CD14-positive monocyte (primary cell): ENCODE measurements at regions not wholly inside any gene's neighbourhood (a gene's known extent, or its start where the extent isn't known, plus 50 kb on each side); places are given as distances from the start of the nearest gene placed in this dataset.

Experiments used
- DNase-seq, 3 donors: peaks; one replicate each; pipeline ENCODE4 v3.0.0-alpha.2; 2011 to 2022
- H2AFZ ChIP-seq: 2 replicates; pipeline ENCODE4 v1.6.0; 2012; ENCODE audit warnings: mild to moderate bottlenecking, low read depth, low read length, inconsistent platforms; ENCODE audit not compliant: insufficient read depth, poor library complexity, severe bottlenecking
- H3K27ac ChIP-seq, 2 donors: 1 replicate in 1 of 2; 2 replicates in 1 of 2; pipeline ENCODE4 v1.5.1; 2012 to 2013; ENCODE audit warnings: low read length in 2 of 2, control low read depth in 1 of 2, inconsistent platforms in 1 of 2, low read depth in 1 of 2, mild to moderate bottlenecking in 1 of 2
- H3K27me3 ChIP-seq, 2 donors: one replicate each; pipeline versions ENCODE4 v1.6.0 to v1.6.1; 2011 to 2013; ENCODE audit warnings: low read length in 2 of 2; ENCODE audit not compliant: control insufficient read depth in 2 of 2, insufficient read depth in 2 of 2
- H3K36me3 ChIP-seq, 2 donors: replicated peaks in 1 of 2; 1 replicate in 1 of 2; 2 replicates in 1 of 2; pipeline versions ENCODE4 v1.5.1 to v1.6.1; 2012 to 2013; ENCODE audit warnings: low read length in 2 of 2, control low read depth in 1 of 2, inconsistent platforms in 1 of 2, mild to moderate bottlenecking in 1 of 2; ENCODE audit not compliant: insufficient read depth in 2 of 2, control insufficient read depth in 1 of 2
- H3K4me1 ChIP-seq, 2 donors: 1 replicate in 1 of 2; 2 replicates in 1 of 2; pipeline versions ENCODE4 v1.5.1 to v1.6.1; 2012 to 2013; ENCODE audit warnings: low read length in 2 of 2, control low read depth in 1 of 2, inconsistent platforms in 1 of 2, mild to moderate bottlenecking in 1 of 2, moderate library complexity in 1 of 2; ENCODE audit not compliant: insufficient read depth in 2 of 2, control insufficient read depth in 1 of 2
- H3K4me2 ChIP-seq: replicated peaks from 2 replicates; pipeline ENCODE3; 2012; ENCODE audit warnings: low read length, moderate library complexity, mild to moderate bottlenecking; ENCODE audit not compliant: poor library complexity, severe bottlenecking; ENCODE audit errors: extremely low read depth
- H3K4me3 ChIP-seq, 3 experiments: fragments of 200-600 bp in 1 of 3; sonication (generic) in 1 of 3; replicated peaks in 1 of 3; 1 replicate in 2 of 3; 2 replicates in 1 of 3; pipeline ENCODE4 v1.5.1; 2011 to 2013; ENCODE audit warnings: low read length in 3 of 3, mild to moderate bottlenecking in 3 of 3, control low read depth in 2 of 3, low read depth in 2 of 3, inconsistent platforms in 1 of 3, moderate library complexity in 1 of 3
- H3K79me2 ChIP-seq: 2 replicates; pipeline ENCODE4 v1.6.0; 2012; ENCODE audit warnings: mild to moderate bottlenecking, control low read depth, inconsistent platforms, low read length, moderate library complexity; ENCODE audit not compliant: insufficient read depth
- H3K9ac ChIP-seq: 2 replicates; pipeline ENCODE4 v1.6.0; 2017; ENCODE audit warnings: low read length, mild to moderate bottlenecking; ENCODE audit not compliant: insufficient read depth, poor library complexity, severe bottlenecking
- H3K9me3 ChIP-seq, 2 donors: replicated peaks in 1 of 2; 1 replicate in 1 of 2; 2 replicates in 1 of 2; pipeline versions ENCODE4 v1.5.1 to v1.6.1; 2012 to 2013; ENCODE audit warnings: low read length in 2 of 2, control low read depth in 1 of 2; ENCODE audit not compliant: control insufficient read depth in 1 of 2, insufficient read depth in 1 of 2
- H4K20me1 ChIP-seq: 2 replicates; pipeline ENCODE4 v1.6.0; 2012; ENCODE audit warnings: mild to moderate bottlenecking, low read length, control low read depth, moderate library complexity; ENCODE audit not compliant: insufficient read depth
- H3K27ac Mint-ChIP-seq, 7 donors: one replicate each; pipeline ENCODE4 v1.8.0; 2020; ENCODE audit warnings: mild to moderate bottlenecking in 7 of 7, mixed read lengths in 7 of 7, moderate library complexity in 6 of 7, inconsistent platforms in 2 of 7
- H3K27me3 Mint-ChIP-seq, 3 donors: one replicate each; pipeline ENCODE4 v1.8.0; 2021 to 2022; ENCODE audit warnings: low read depth in 3 of 3, mild to moderate bottlenecking in 3 of 3, mixed read lengths in 3 of 3, moderate library complexity in 3 of 3, inconsistent platforms in 1 of 3
- H3K36me3 Mint-ChIP-seq, 2 donors: one replicate each; pipeline ENCODE4 v1.8.0; 2020; ENCODE audit warnings: mixed read lengths in 2 of 2, inconsistent platforms in 1 of 2, mild to moderate bottlenecking in 1 of 2
- H3K4me1 Mint-ChIP-seq: one replicate; pipeline ENCODE4 v1.8.0; 2020; ENCODE audit warnings: mild to moderate bottlenecking, mixed read lengths
- H3K4me3 Mint-ChIP-seq, 2 donors: one replicate each; pipeline ENCODE4 v1.8.0; 2020; ENCODE audit warnings: mild to moderate bottlenecking in 2 of 2, mixed read lengths in 2 of 2, moderate library complexity in 1 of 2
- H3K9me3 Mint-ChIP-seq, 7 donors: one replicate each; pipeline ENCODE4 v1.8.0; 2020 to 2022; ENCODE audit warnings: mixed read lengths in 7 of 7, mild to moderate bottlenecking in 6 of 7, moderate library complexity in 6 of 7, inconsistent platforms in 2 of 7
- WGBS: methylation state at CpG from one replicate; pipeline ENCODE4 v1.1.5; 2013; ENCODE audit warnings: missing lambda C conversion rate; ENCODE audit not compliant: insufficient coverage; 5-methylcytosine and 5-hydroxymethylcytosine counted together
- intact Hi-C, 2 donors: fragments of 100-400 bp; cut with micrococcal nuclease; formaldehyde crosslinking; loops; one replicate each; pipeline versions ENCODE4 v1.15.0 to v1.15.1; 2023
- TF ChIP-seq, protein P1 (sequence below): fragments of 200-600 bp; IDR thresholded peaks from one replicate; pipeline ENCODE4 v1.8.0; 2022; ENCODE audit warnings: antibody characterized with exemption, mild to moderate bottlenecking

GRCh38 chr2:200081811-200082210 lies 126.4 kb downstream of the MAIP1 start:
- TF ChIP-seq, protein P1, sequence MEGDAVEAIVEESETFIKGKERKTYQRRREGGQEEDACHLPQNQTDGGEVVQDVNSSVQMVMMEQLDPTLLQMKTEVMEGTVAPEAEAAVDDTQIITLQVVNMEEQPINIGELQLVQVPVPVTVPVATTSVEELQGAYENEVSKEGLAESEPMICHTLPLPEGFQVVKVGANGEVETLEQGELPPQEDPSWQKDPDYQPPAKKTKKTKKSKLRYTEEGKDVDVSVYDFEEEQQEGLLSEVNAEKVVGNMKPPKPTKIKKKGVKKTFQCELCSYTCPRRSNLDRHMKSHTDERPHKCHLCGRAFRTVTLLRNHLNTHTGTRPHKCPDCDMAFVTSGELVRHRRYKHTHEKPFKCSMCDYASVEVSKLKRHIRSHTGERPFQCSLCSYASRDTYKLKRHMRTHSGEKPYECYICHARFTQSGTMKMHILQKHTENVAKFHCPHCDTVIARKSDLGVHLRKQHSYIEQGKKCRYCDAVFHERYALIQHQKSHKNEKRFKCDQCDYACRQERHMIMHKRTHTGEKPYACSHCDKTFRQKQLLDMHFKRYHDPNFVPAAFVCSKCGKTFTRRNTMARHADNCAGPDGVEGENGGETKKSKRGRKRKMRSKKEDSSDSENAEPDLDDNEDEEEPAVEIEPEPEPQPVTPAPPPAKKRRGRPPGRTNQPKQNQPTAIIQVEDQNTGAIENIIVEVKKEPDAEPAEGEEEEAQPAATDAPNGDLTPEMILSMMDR, result no peak
- Histone ChIP-seq H3K9ac (no peak overlapping the region), H3K4me3 (no peak overlapping the region), H3K9me3 (peaks cover 0 to 2% of the 10 kb centered on the region in 2 donors), H3K4me1 (no peaks in the 10 kb centered on the region), H3K79me2 (no peaks in the 10 kb centered on the region), H2AFZ (no peak overlapping the region), H3K36me3 (no peaks in the 10 kb centered on the region), H3K4me2 (no peak overlapping the region), H3K27me3 (no peaks in the 10 kb centered on the region), H3K27ac (no peak overlapping the region), H4K20me1 (no peaks in the 10 kb centered on the region)
- Mint-ChIP-seq H3K36me3 (no peaks in the 10 kb centered on the region), H3K27ac (no peak overlapping the region), H3K9me3 (peaks cover 0 to 6% (median 0%) of the 10 kb centered on the region in 7 donors), H3K27me3 (peaks cover 0 to 7% (median 0%) of the 10 kb centered on the region in 3 donors), H3K4me1 (no peaks in the 10 kb centered on the region), H3K4me3 (no peak overlapping the region)
- intact Hi-C loops, result no loop called here
- DNase-seq, result no peak
- no CpG with 5 or more reads among the region's 2 CpGs for WGBS

DNA sequence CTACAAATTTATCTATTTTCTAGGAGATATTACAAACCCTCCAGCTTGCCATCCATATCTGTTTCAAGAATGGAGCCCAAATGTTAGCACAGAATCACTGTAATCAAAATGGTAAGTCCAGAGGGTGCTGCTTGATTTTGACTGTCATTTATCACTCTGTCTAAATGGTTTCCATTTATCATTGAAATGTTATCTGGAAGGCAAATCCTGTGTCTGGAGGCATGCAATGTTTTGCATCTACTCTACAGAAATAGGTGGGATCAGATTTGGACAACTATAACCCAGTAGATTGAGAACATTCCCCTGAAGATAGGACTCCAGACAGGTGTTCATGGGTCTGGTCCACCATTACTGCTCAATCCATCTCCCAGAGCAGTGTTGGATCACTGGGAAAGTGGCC lies 128.7 kb downstream of the MAIP1 start:
- no peak overlapping the region for H3K27ac Mint-ChIP-seq
- Histone ChIP-seq H4K20me1 (no peaks in the 10 kb centered on the region), H3K27me3 (no peaks in the 10 kb centered on the region), H2AFZ (no peak overlapping the region), H3K4me3 (no peak overlapping the region), H3K9ac (no peak overlapping the region), H3K36me3 (no peaks in the 10 kb centered on the region), H3K9me3 (peaks cover 0 to 2% of the 10 kb centered on the region in 2 donors), H3K4me2 (no peak overlapping the region), H3K27ac (no peak overlapping the region), H3K4me1 (no peaks in the 10 kb centered on the region), H3K79me2 (no peaks in the 10 kb centered on the region)
- peaks cover 0 to 8% (median 2%) of the 10 kb centered on the region in 3 donors for H3K27me3 Mint-ChIP-seq
- intact Hi-C loops, result no loop called here
- DNase-seq, result no peak
- TF ChIP-seq, protein P1, result no peak
- no peaks in the 10 kb centered on the region for H3K36me3 Mint-ChIP-seq
- H3K4me1 Mint-ChIP-seq, result no peaks in the 10 kb centered on the region
- H3K9me3 Mint-ChIP-seq, result peaks cover 0 to 6% (median 0%) of the 10 kb centered on the region in 7 donors
- H3K4me3 Mint-ChIP-seq, result no peak overlapping the region
